ENCODE measurements at regions not wholly inside any gene's neighbourhood (a gene's known extent, or its start where the extent isn't known, plus 50 kb on each side); places are given as distances from the start of the nearest gene placed in this dataset.
"Not testable (repeated sequence)": the region's sequence is repeated elsewhere in the genome, so short reads cannot be mapped to it uniquely, and the experiment has no call there.

- TF ChIP-seq IRF3 (IDR thresholded peaks at IDR 0.05) (no peak), TARDBP (IDR thresholded peaks at IDR 0.05; ENCODE audit: borderline replicate concordance) (no peak), ZNF274 (IDR thresholded peaks at IDR 0.05; ENCODE audit: insufficient read depth, insufficient read length) (no peak), ETV6 (conservative IDR thresholded peaks at IDR 0.05 in 1 of 2, IDR thresholded peaks at IDR 0.05 in 1 of 2; ENCODE audit: borderline replicate concordance in 1 of 2, low read depth in 1 of 2) (no peak), FOXK2 (IDR thresholded peaks at IDR 0.05) (no peak)
Measured at GRCh38 chr9:32128546-32128945, 255.9 kb upstream of the ACO1 start (continued).

DNA sequence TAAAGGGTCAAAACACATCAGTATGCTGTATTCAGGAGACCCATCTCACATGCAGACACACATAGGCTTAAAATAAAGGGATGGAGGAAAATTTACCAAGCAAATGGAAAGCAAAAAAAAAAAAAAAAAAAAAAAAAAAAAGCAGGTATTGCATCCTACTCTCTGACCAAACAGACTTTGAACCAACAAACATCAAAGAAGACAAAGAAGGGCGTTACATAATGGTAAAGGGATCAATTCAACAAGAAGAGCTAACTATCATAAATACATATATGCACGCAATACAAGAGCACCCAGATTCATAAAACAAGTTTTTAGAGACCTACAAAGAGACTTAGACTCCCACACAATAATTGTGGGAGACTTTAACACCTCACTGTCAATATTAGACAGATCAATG, 253.7 kb upstream of the ACO1 start:
- 2% methylated on average over 2 of the region's 2 CpGs for WGBS (ENCODE audit: insufficient coverage, insufficient replicate concordance, low lambda C conversion rate, missing lambda C conversion rate)
- ATAC-seq; H2AFZ ChIP-seq (ENCODE audit: control insufficient read depth, low read depth, low read length); H3K36me3 ChIP-seq (ENCODE audit: control insufficient read depth in 2 of 2, insufficient read depth in 2 of 2, low read length in 1 of 2); SMC1A ChIA-PET (ENCODE audit: uncharacterized antibody, unreplicated experiment); H3K79me2 ChIP-seq (ENCODE audit: control insufficient read depth, insufficient read depth, low read length); H3K4me3 ChIP-seq; BruUV-seq (replicated peaks); FAIRE-seq; H3K4me2 ChIP-seq (ENCODE audit: control insufficient read depth, insufficient read depth); H3K27ac ChIP-seq (ENCODE audit: control insufficient read depth, insufficient read depth); in situ Hi-C loops (cut with MboI); H3K9me3 ChIP-seq (replicated peaks; ENCODE audit: control insufficient read depth, insufficient read depth, low read length); H4K20me1 ChIP-seq (ENCODE audit: control insufficient read depth, insufficient read depth); intact Hi-C loops (cut with micrococcal nuclease; ENCODE audit: unreplicated experiment); DNase-seq (ENCODE audit: low read depth, low spot score); RAD21 ChIA-PET (ENCODE audit: unreplicated experiment); H3K4me1 ChIP-seq (ENCODE audit: control insufficient read depth, insufficient read depth, low read length); H3K27me3 ChIP-seq (replicated peaks in 1 of 2; ENCODE audit: control insufficient read depth in 2 of 2, insufficient read depth in 2 of 2, low read length in 1 of 2); H3K9ac ChIP-seq (ENCODE audit: control insufficient read depth, insufficient read depth, low read length): not testable (repeated sequence)
- POLR2A ChIA-PET: interaction anchor here (1.2 kb wide), 1 partner anchor 9 kb away, joined by 3 read pairs; no protein-coding TSS in a partner anchor
- CTCF ChIA-PET: interaction anchor here (1.1 kb wide), 1 partner anchor 121 kb away, joined by 3 read pairs; no protein-coding TSS in a partner anchor
